ENCODE measurements at regions not wholly inside any gene's neighbourhood (a gene's known extent, or its start where the extent isn't known, plus 50 kb on each side); places are given as distances from the start of the nearest gene placed in this dataset.

DNA sequence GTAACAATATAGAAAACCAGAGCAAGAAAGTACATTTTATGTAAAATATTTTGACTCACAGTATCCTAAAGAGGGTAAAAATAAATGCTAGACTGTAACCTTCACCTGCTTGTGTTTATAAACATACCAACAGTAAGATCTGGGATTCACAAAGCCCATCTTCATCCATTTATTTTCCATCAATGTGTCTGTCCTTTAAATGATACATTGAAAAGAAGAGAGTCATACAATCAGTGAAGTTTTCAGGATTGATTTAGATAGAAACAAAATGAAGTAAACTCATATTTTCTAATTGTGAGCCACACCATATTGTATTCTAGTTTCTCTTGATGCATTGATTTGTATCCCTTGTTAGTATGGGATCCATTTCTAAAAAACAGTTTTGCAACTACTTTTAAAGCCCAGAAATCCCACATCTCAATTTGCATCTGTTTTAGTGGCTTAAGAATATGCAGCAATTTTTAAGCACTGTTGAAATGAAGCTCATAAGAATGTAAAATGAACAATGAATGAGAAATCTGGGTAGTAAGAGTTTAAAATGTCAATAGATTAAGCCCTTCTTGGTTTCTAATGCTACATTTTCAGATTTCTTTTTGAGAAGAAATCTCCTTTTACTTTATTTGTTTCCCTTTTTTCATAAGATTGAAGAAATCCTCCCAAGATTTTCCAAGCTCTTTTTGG is 548.1 kb upstream of the ADGRL2 start:
- TF ChIP-seq, protein P1, sequence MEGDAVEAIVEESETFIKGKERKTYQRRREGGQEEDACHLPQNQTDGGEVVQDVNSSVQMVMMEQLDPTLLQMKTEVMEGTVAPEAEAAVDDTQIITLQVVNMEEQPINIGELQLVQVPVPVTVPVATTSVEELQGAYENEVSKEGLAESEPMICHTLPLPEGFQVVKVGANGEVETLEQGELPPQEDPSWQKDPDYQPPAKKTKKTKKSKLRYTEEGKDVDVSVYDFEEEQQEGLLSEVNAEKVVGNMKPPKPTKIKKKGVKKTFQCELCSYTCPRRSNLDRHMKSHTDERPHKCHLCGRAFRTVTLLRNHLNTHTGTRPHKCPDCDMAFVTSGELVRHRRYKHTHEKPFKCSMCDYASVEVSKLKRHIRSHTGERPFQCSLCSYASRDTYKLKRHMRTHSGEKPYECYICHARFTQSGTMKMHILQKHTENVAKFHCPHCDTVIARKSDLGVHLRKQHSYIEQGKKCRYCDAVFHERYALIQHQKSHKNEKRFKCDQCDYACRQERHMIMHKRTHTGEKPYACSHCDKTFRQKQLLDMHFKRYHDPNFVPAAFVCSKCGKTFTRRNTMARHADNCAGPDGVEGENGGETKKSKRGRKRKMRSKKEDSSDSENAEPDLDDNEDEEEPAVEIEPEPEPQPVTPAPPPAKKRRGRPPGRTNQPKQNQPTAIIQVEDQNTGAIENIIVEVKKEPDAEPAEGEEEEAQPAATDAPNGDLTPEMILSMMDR (IDR thresholded peaks at IDR 0.05), result no peak
- TF ChIP-seq POLR2A (IDR thresholded peaks at IDR 0.05), result no peak
